GM23338 (cell line): ENCODE measurements at regions not wholly inside any gene's neighbourhood (a gene's known extent, or its start where the extent isn't known, plus 50 kb on each side); places are given as distances from the start of the nearest gene placed in this dataset.

Source experiments
- ATAC-seq: fragments of 200-7000 bp; cut with Tn5 transposase; 3 replicates; pipeline ENCODE4 v1.9.1; 2020
- DNase-seq: peaks from one replicate; pipeline ENCODE4 v3.0.0-alpha.2; 2015; ENCODE audit warnings: low spot score
- H2AFZ ChIP-seq: fragments of 200-600 bp; sonication (generic); 2 replicates; pipeline ENCODE4 v1.8.0; 2016; ENCODE audit warnings: antibody characterized with exemption, mild to moderate bottlenecking, moderate library complexity
- H3F3A ChIP-seq: fragments of 200-600 bp; sonication (generic); replicated peaks from 2 replicates; pipeline ENCODE4 v1.8.0; 2017; ENCODE audit warnings: antibody characterized with exemption, mixed run types, low read depth
- H3K27ac ChIP-seq: fragments of 200-600 bp; sonication (generic); 2 replicates; pipeline ENCODE4 v1.6.1; 2016; ENCODE audit warnings: low read depth
- H3K27me3 ChIP-seq: fragments of 200-600 bp; sonication (generic); 2 replicates; pipeline ENCODE4 v1.8.0; 2016; ENCODE audit warnings: mild to moderate bottlenecking, mixed run types, moderate library complexity; ENCODE audit not compliant: insufficient read depth
- H3K36me3 ChIP-seq: fragments of 200-600 bp; sonication (generic); 2 replicates; pipeline ENCODE4 v1.8.0; 2016; ENCODE audit warnings: mild to moderate bottlenecking; ENCODE audit not compliant: insufficient read depth
- H3K4me1 ChIP-seq: fragments of 200-600 bp; sonication (generic); 2 replicates; pipeline ENCODE4 v1.8.0; 2016; ENCODE audit warnings: mild to moderate bottlenecking, moderate library complexity; ENCODE audit not compliant: insufficient read depth
- H3K4me2 ChIP-seq: fragments of 200-600 bp; sonication (generic); 2 replicates; pipeline ENCODE4 v1.7.1; 2017; ENCODE audit warnings: mixed run types
- H3K4me3 ChIP-seq: fragments of 200-600 bp; sonication (generic); 2 replicates; pipeline ENCODE4 v1.6.1; 2016; ENCODE audit warnings: mixed run types
- H3K79me2 ChIP-seq: fragments of 200-600 bp; sonication (generic); replicated peaks from 2 replicates; pipeline ENCODE4 v1.8.0; 2017; ENCODE audit warnings: mild to moderate bottlenecking; ENCODE audit not compliant: insufficient read depth
- H3K9me2 ChIP-seq: fragments of 200-600 bp; sonication (generic); 2 replicates; pipeline ENCODE4 v1.8.0; 2017; ENCODE audit not compliant: insufficient read depth
- H4K20me1 ChIP-seq: fragments of 200-600 bp; sonication (generic); replicated peaks from 2 replicates; pipeline ENCODE4 v1.8.0; 2017; ENCODE audit warnings: mild to moderate bottlenecking; ENCODE audit not compliant: insufficient read depth
- H3K27ac Mint-ChIP-seq: 2 replicates; pipeline ENCODE4 v1.8.0; 2020; ENCODE audit warnings: inconsistent platforms, mild to moderate bottlenecking, moderate library complexity, mixed read lengths
- H3K27me3 Mint-ChIP-seq: 3 replicates; pipeline ENCODE4 v1.8.0; 2022; ENCODE audit warnings: low read depth, mild to moderate bottlenecking, moderate library complexity, mixed read lengths, inconsistent platforms; ENCODE audit not compliant: insufficient read depth, poor library complexity
- H3K36me3 Mint-ChIP-seq: 3 replicates; pipeline ENCODE4 v1.8.0; 2021; ENCODE audit warnings: low read depth, mild to moderate bottlenecking, inconsistent platforms, moderate library complexity, mixed read lengths
- H3K4me1 Mint-ChIP-seq: 3 replicates; pipeline ENCODE4 v1.8.0; 2020; ENCODE audit warnings: mild to moderate bottlenecking, inconsistent platforms, mixed read lengths
- H3K4me3 Mint-ChIP-seq: 3 replicates; pipeline ENCODE4 v1.8.0; 2021; ENCODE audit warnings: moderate library complexity, mild to moderate bottlenecking, inconsistent platforms, mixed read lengths
- H3K9me3 Mint-ChIP-seq: 3 replicates; pipeline ENCODE4 v1.8.0; 2020; ENCODE audit warnings: moderate library complexity, mild to moderate bottlenecking, inconsistent platforms, mixed read lengths
- CREB1 ChIP-seq: fragments of 250-450 bp; sonication (Bioruptor Pico); IDR thresholded peaks from 2 replicates; pipeline ENCODE4 v1.5.0; 2020; ENCODE audit warnings: low read depth, mild to moderate bottlenecking, moderate library complexity
- EZH2 ChIP-seq: fragments of 200-600 bp; sonication (generic); IDR thresholded peaks from one replicate; pipeline ENCODE4 v1.8.0; 2017; ENCODE audit warnings: antibody characterized with exemption, mild to moderate bottlenecking, low read depth; ENCODE audit not compliant: unreplicated experiment
- EZH2phosphoT487 ChIP-seq: fragments of 200-600 bp; sonication (generic); IDR thresholded peaks from one replicate; pipeline ENCODE4 v1.8.1; 2018; ENCODE audit warnings: antibody characterized with exemption; ENCODE audit not compliant: unreplicated experiment
- POLR2AphosphoS5 ChIP-seq: IDR thresholded peaks from 2 replicates; pipeline ENCODE4 v1.6.1; 2016; ENCODE audit warnings: antibody characterized with exemption, low read depth
- REST ChIP-seq: IDR thresholded peaks from one replicate; pipeline ENCODE4 v1.6.1; 2018; ENCODE audit warnings: antibody characterized with exemption; ENCODE audit not compliant: unreplicated experiment
- STAT1 ChIP-seq: IDR thresholded peaks from one replicate; pipeline ENCODE4 v1.6.1; 2016; ENCODE audit warnings: antibody characterized with exemption; ENCODE audit not compliant: unreplicated experiment
- ZNF114 ChIP-seq: fragments of 250-450 bp; sonication (Bioruptor Pico); IDR thresholded peaks from 2 replicates; pipeline ENCODE4 v1.5.0; 2020; ENCODE audit warnings: mild to moderate bottlenecking, moderate library complexity
- ZNF331 ChIP-seq: fragments of 250-450 bp; sonication (Bioruptor Pico); IDR thresholded peaks from 2 replicates; pipeline ENCODE4 v1.5.0; 2020; ENCODE audit warnings: low read depth, mild to moderate bottlenecking, moderate library complexity
- ZNF462 ChIP-seq: fragments of 250-450 bp; sonication (Bioruptor Pico); IDR thresholded peaks from 2 replicates; pipeline ENCODE4 v1.5.0; 2020; ENCODE audit warnings: mild to moderate bottlenecking, moderate library complexity

- no peak overlapping the region for H3K4me3 ChIP-seq
- H3K4me3 Mint-ChIP-seq = no peak overlapping the region
- H3K27me3 ChIP-seq = no peaks in the 10 kb centered on the region
- no peaks in the 10 kb centered on the region for H4K20me1 ChIP-seq
- no peaks in the 10 kb centered on the region for H3K9me3 Mint-ChIP-seq
- H3K27ac Mint-ChIP-seq = no peak overlapping the region
- H3K4me2 ChIP-seq = no peak overlapping the region
- H3K36me3 Mint-ChIP-seq = no peaks in the 10 kb centered on the region
- ATAC-seq = no peak
- no peak for DNase-seq
- TF ChIP-seq REST = no peak
- TF ChIP-seq CREB1 (CRISPR knock-in tag) = no peak
- peaks cover 10% of the 10 kb centered on the region; the same call in 1 of the 2 replicates for H3K4me1 ChIP-seq
- no peaks in the 10 kb centered on the region for H3K27me3 Mint-ChIP-seq
- H3K79me2 ChIP-seq = no peaks in the 10 kb centered on the region
- no peak overlapping the region for H2AFZ ChIP-seq
- H3K4me1 Mint-ChIP-seq = peaks cover 13% of the 10 kb centered on the region
- no peak overlapping the region for H3K27ac ChIP-seq
- no peaks in the 10 kb centered on the region for H3K36me3 ChIP-seq
- no peaks in the 10 kb centered on the region for H3F3A ChIP-seq
- H3K9me2 ChIP-seq = no peaks in the 10 kb centered on the region
These were observed 127.4 kb downstream of the ZNF330 start for GRCh38 chr4:141348125-141348524.

GRCh38 chr4:141348573-141348972 is 127.9 kb downstream of the ZNF330 start:
- Histone ChIP-seq H3K4me3 (no peak overlapping the region), H4K20me1 (no peaks in the 10 kb centered on the region), H3F3A (no peaks in the 10 kb centered on the region), H3K4me1 (peaks cover 11% of the 10 kb centered on the region; the same call in 1 of the 2 replicates), H3K27me3 (no peaks in the 10 kb centered on the region), H3K4me2 (no peak overlapping the region), H2AFZ (no peak overlapping the region), H3K79me2 (no peaks in the 10 kb centered on the region), H3K36me3 (no peaks in the 10 kb centered on the region), H3K27ac (no peak overlapping the region), H3K9me2 (no peaks in the 10 kb centered on the region)
- H3K27me3 Mint-ChIP-seq = no peaks in the 10 kb centered on the region
- H3K4me1 Mint-ChIP-seq = peaks cover 18% of the 10 kb centered on the region
- ATAC-seq (no peak), DNase-seq (no peak)
- H3K27ac Mint-ChIP-seq = no peak overlapping the region
- H3K4me3 Mint-ChIP-seq = no peak overlapping the region
- no peaks in the 10 kb centered on the region for H3K9me3 Mint-ChIP-seq
- TF ChIP-seq POLR2AphosphoS5 = no peak
- TF ChIP-seq ZNF462 = no peak
- TF ChIP-seq ZNF114 (CRISPR knock-in tag) = no peak
- no peak for TF ChIP-seq EZH2phosphoT487
- TF ChIP-seq ZNF331 (CRISPR knock-in tag) = no peak
- TF ChIP-seq STAT1 = no peak
- no peak for TF ChIP-seq EZH2
- no peaks in the 10 kb centered on the region for H3K36me3 Mint-ChIP-seq
